ENCODE measurements at regions not wholly inside any gene's neighbourhood (a gene's known extent, or its start where the extent isn't known, plus 50 kb on each side); places are given as distances from the start of the nearest gene placed in this dataset.

DNA sequence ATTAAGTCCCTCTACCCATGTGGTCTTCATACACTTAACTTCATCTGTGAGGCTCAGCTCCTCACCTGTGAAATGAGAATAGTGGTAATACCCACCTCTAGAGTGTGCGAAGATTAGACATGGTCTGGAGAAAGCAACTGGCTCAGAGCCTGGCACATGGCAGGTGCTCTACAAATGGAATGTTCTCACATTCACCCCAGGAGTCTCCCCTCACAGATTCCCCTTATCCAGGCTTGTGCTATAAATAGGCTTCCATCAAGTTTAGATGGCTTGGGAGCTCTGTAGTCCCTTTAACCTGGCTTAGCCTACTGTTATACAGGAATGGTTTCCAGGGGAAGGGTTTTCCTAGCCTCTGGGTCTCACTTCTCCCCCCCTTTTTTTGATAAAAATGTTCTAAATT, 455.9 kb downstream of the RNF144A start:
- Mint-ChIP-seq H3K4me3 (ENCODE audit: unreplicated experiment) (no peak overlapping the region), H3K9me3 (ENCODE audit: unreplicated experiment) (peaks cover 13% of the 10 kb centered on the region), H3K36me3 (ENCODE audit: unreplicated experiment) (no peaks in the 10 kb centered on the region), H3K4me1 (ENCODE audit: unreplicated experiment) (no peaks in the 10 kb centered on the region), H3K27ac (ENCODE audit: unreplicated experiment) (no peak overlapping the region), H3K27me3 (ENCODE audit: unreplicated experiment) (no peaks in the 10 kb centered on the region)
- DNase-seq (ENCODE audit: extremely low spot score, unreplicated experiment) = no peak
- TF ChIP-seq CTCF (IDR thresholded peaks at IDR 0.05) = no peak

DNA sequence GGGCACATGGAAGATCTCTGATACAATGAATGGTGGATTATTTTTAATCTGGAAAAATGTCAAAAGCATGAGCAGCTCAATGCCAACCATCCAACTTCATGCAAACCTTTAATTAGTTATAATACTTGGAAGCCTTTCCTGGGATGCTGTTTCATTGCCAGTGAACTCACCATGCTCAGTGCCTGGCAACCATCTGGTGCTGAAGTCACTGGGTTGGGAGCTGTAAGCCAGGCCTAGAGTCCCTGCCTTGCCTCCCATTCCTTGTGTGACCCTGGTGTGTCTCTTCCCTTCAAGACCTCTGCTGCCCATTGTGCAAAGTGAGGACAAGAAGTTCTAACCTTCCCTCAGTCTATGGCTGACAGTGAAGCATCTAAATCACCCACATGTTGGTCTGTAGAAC, 458.7 kb downstream of the RNF144A start:
- H3K4me3 Mint-ChIP-seq (ENCODE audit: unreplicated experiment) = no peak overlapping the region
- no peak overlapping the region for H3K27ac Mint-ChIP-seq (ENCODE audit: unreplicated experiment)
- no peaks in the 10 kb centered on the region for H3K36me3 Mint-ChIP-seq (ENCODE audit: unreplicated experiment)
- no peak for TF ChIP-seq CTCF (IDR thresholded peaks at IDR 0.05)
- no peaks in the 10 kb centered on the region for H3K4me1 Mint-ChIP-seq (ENCODE audit: unreplicated experiment)
- H3K27me3 Mint-ChIP-seq (ENCODE audit: unreplicated experiment) = no peaks in the 10 kb centered on the region
- peaks cover 9% of the 10 kb centered on the region for H3K9me3 Mint-ChIP-seq (ENCODE audit: unreplicated experiment)
- no peak for DNase-seq (ENCODE audit: extremely low spot score, unreplicated experiment)

GRCh38 chr2:7377916-7378569, 460.8 kb downstream of the RNF144A start:
- Mint-ChIP-seq H3K27me3 (ENCODE audit: unreplicated experiment) (no peaks in the 10 kb centered on the region), H3K4me3 (ENCODE audit: unreplicated experiment) (no peak overlapping the region), H3K36me3 (ENCODE audit: unreplicated experiment) (no peaks in the 10 kb centered on the region), H3K9me3 (ENCODE audit: unreplicated experiment) (peaks cover 17% of the 10 kb centered on the region), H3K27ac (ENCODE audit: unreplicated experiment) (no peak overlapping the region), H3K4me1 (ENCODE audit: unreplicated experiment) (no peaks in the 10 kb centered on the region)
- no peak for DNase-seq (ENCODE audit: extremely low spot score, unreplicated experiment)
- no peak for TF ChIP-seq CTCF (IDR thresholded peaks at IDR 0.05)

GRCh38 chr2:7378591-7378990, 461.4 kb downstream of the RNF144A start:
- Mint-ChIP-seq H3K4me1 (ENCODE audit: unreplicated experiment) (no peaks in the 10 kb centered on the region), H3K36me3 (ENCODE audit: unreplicated experiment) (no peaks in the 10 kb centered on the region), H3K4me3 (ENCODE audit: unreplicated experiment) (no peak overlapping the region), H3K27me3 (ENCODE audit: unreplicated experiment) (no peaks in the 10 kb centered on the region), H3K27ac (ENCODE audit: unreplicated experiment) (no peak overlapping the region), H3K9me3 (ENCODE audit: unreplicated experiment) (peaks cover 17% of the 10 kb centered on the region)
- no peak for TF ChIP-seq CTCF (IDR thresholded peaks at IDR 0.05)
- no peak for DNase-seq (ENCODE audit: extremely low spot score, unreplicated experiment)

GRCh38 chr2:7379799-7380198, 462.6 kb downstream of the RNF144A start:
- H3K27ac Mint-ChIP-seq (ENCODE audit: unreplicated experiment) = no peak overlapping the region
- no peak for TF ChIP-seq CTCF (IDR thresholded peaks at IDR 0.05)
- no peak overlapping the region for H3K4me3 Mint-ChIP-seq (ENCODE audit: unreplicated experiment)
- H3K4me1 Mint-ChIP-seq (ENCODE audit: unreplicated experiment) = no peaks in the 10 kb centered on the region
- H3K36me3 Mint-ChIP-seq (ENCODE audit: unreplicated experiment) = no peaks in the 10 kb centered on the region
- DNase-seq (ENCODE audit: extremely low spot score, unreplicated experiment) = no peak
- H3K9me3 Mint-ChIP-seq (ENCODE audit: unreplicated experiment) = peaks cover 17% of the 10 kb centered on the region
- no peaks in the 10 kb centered on the region for H3K27me3 Mint-ChIP-seq (ENCODE audit: unreplicated experiment)
